Caco-2 (cell line): ENCODE measurements at regions not wholly inside any gene's neighbourhood (a gene's known extent, or its start where the extent isn't known, plus 50 kb on each side); places are given as distances from the start of the nearest gene placed in this dataset.

Experiments
- BruUV-seq: library from RNA; stranded (reverse); fragments of 400-500 nt; replicated peaks from 2 replicates; lab custom pipeline; 2021; lab: Mats Ljungman, UMichigan
- CTCF ChIA-PET: fragments of 300-600 bp; sonication (Branson Sonifier 250); formaldehyde crosslinking; loops from one replicate; lab custom pipeline; 2022; ENCODE audit warnings: antibody characterized with exemption; lab: Charles Lee
- POLR2A ChIA-PET: fragments of 300-600 bp; sonication (Branson Sonifier 250); formaldehyde crosslinking; loops from one replicate; lab custom pipeline; 2022; ENCODE audit warnings: antibody characterized with exemption; lab: Charles Lee
- DNase-seq, 2 experiments: peaks; one replicate each; pipeline versions ENCODE4 v3.0.0 to v3.0.0-alpha.2; 2020 to 2022
- H3K27me3 ChIP-seq: replicated peaks from 2 replicates; pipeline ENCODE4 v1.6.0; 2011; ENCODE audit warnings: low read length; ENCODE audit not compliant: control insufficient read depth, insufficient read depth
- H3K36me3 ChIP-seq: 2 replicates; pipeline ENCODE4 v1.5.1; 2011; ENCODE audit warnings: low read length; ENCODE audit not compliant: control insufficient read depth, insufficient read depth
- H3K4me1 ChIP-seq: fragments of 250-450 bp; sonication (Bioruptor Pico); 2 replicates; pipeline ENCODE4 v1.5.1; 2020; ENCODE audit warnings: mild to moderate bottlenecking
- H3K4me3 ChIP-seq: 2 replicates; pipeline ENCODE4 v1.5.1; 2011; ENCODE audit warnings: low read depth, mild to moderate bottlenecking, control low read depth, low read length
- H3K9me3 ChIP-seq: fragments of 250-450 bp; sonication (Bioruptor Pico); 2 replicates; pipeline ENCODE4 v1.5.1; 2020; ENCODE audit warnings: mild to moderate bottlenecking, moderate library complexity
- H3K27ac Mint-ChIP-seq: one replicate; pipeline ENCODE4 v1.8.0; 2022; ENCODE audit warnings: mixed read lengths; ENCODE audit not compliant: unreplicated experiment
- H3K27me3 Mint-ChIP-seq: one replicate; pipeline ENCODE4 v1.8.0; 2022; ENCODE audit warnings: mixed read lengths; ENCODE audit not compliant: insufficient read depth, unreplicated experiment
- H3K36me3 Mint-ChIP-seq: one replicate; pipeline ENCODE4 v1.8.0; 2022; ENCODE audit warnings: mild to moderate bottlenecking, mixed read lengths; ENCODE audit not compliant: insufficient read depth, unreplicated experiment
- H3K4me1 Mint-ChIP-seq: one replicate; pipeline ENCODE4 v1.8.0; 2022; ENCODE audit warnings: low read depth, mixed read lengths; ENCODE audit not compliant: unreplicated experiment
- H3K4me3 Mint-ChIP-seq: one replicate; pipeline ENCODE4 v1.8.0; 2022; ENCODE audit warnings: mild to moderate bottlenecking, moderate library complexity, mixed read lengths; ENCODE audit not compliant: unreplicated experiment
- H3K9me3 Mint-ChIP-seq: one replicate; pipeline ENCODE4 v1.8.0; 2022; ENCODE audit warnings: mixed read lengths; ENCODE audit not compliant: unreplicated experiment
- CTCF ChIP-seq, 2 experiments: fragments of 200-600 bp in 1 of 2; IDR thresholded peaks; 1 replicate in 1 of 2; 2 replicates in 1 of 2; pipeline versions ENCODE4 v1.5.1 to v1.8.0; 2011 to 2022; ENCODE audit warnings: antibody characterized with exemption in 1 of 2, control low read depth in 1 of 2, inconsistent platforms in 1 of 2, low read depth in 1 of 2, low read length in 1 of 2, mild to moderate bottlenecking in 1 of 2, moderate library complexity in 1 of 2; ENCODE audit not compliant: insufficient read depth in 1 of 2, severe bottlenecking in 1 of 2, unreplicated experiment in 1 of 2
- intact Hi-C: fragments of 100-400 bp; cut with micrococcal nuclease; formaldehyde crosslinking; loops from one replicate; pipeline ENCODE4 v1.10.0; 2022; ENCODE audit not compliant: unreplicated experiment

- intact Hi-C loops, result no loop called here
- Mint-ChIP-seq H3K4me3 (no peak overlapping the region), H3K27me3 (no peaks in the 10 kb centered on the region), H3K4me1 (no peaks in the 10 kb centered on the region), H3K36me3 (no peaks in the 10 kb centered on the region), H3K9me3 (no peaks in the 10 kb centered on the region), H3K27ac (no peak overlapping the region)
- TF ChIP-seq CTCF (IDR thresholded peaks at IDR 0.05; ENCODE audit: insufficient read depth in 1 of 2, low read depth in 1 of 2, low read length in 1 of 2, severe bottlenecking in 1 of 2, unreplicated experiment in 1 of 2), result no peak
- H3K4me1 ChIP-seq, result no peaks in the 10 kb centered on the region; the same call in 1 of the 2 replicates
- H3K36me3 ChIP-seq, result no peaks in the 10 kb centered on the region
- no peaks in the 10 kb centered on the region for H3K9me3 ChIP-seq
- no TSS peak for BruUV-seq
- H3K27me3 ChIP-seq, result no peaks in the 10 kb centered on the region
- ChIA-PET CTCF (no interaction called here), POLR2A (no interaction called here)
- DNase-seq, result no peak
- H3K4me3 ChIP-seq, result no peak overlapping the region
Measured at GRCh38 chr3:72633534-72633933, 214.7 kb downstream of the SHQ1 start.

GRCh38 chr3:72633121-72633520, 215.1 kb downstream of the SHQ1 start:
- Mint-ChIP-seq H3K4me1 (no peaks in the 10 kb centered on the region), H3K4me3 (no peak overlapping the region), H3K9me3 (no peaks in the 10 kb centered on the region), H3K27ac (no peak overlapping the region), H3K27me3 (no peaks in the 10 kb centered on the region), H3K36me3 (no peaks in the 10 kb centered on the region)
- no peak for TF ChIP-seq CTCF (IDR thresholded peaks at IDR 0.05; ENCODE audit: insufficient read depth in 1 of 2, low read depth in 1 of 2, low read length in 1 of 2, severe bottlenecking in 1 of 2, unreplicated experiment in 1 of 2)
- Histone ChIP-seq H3K27me3 (no peaks in the 10 kb centered on the region), H3K4me3 (no peak overlapping the region), H3K4me1 (peaks cover under 1% of the 10 kb centered on the region; the same call in 1 of the 2 replicates), H3K36me3 (no peaks in the 10 kb centered on the region), H3K9me3 (no peaks in the 10 kb centered on the region)
- POLR2A ChIA-PET, result no interaction called here
- CTCF ChIA-PET, result no interaction called here
- intact Hi-C loops, result no loop called here
- BruUV-seq, result no TSS peak
- no peak for DNase-seq

GRCh38 chr3:72632129-72632528, 216.1 kb downstream of the SHQ1 start:
- H3K4me1 Mint-ChIP-seq, result peaks cover 4% of the 10 kb centered on the region

More at GRCh38 chr3:72632129-72632528, 216.1 kb downstream of the SHQ1 start:
- intact Hi-C loops, result no loop called here
- no peak for TF ChIP-seq CTCF (IDR thresholded peaks at IDR 0.05; ENCODE audit: insufficient read depth in 1 of 2, low read depth in 1 of 2, low read length in 1 of 2, severe bottlenecking in 1 of 2, unreplicated experiment in 1 of 2)
- no peak for DNase-seq
- H3K36me3 ChIP-seq, result no peaks in the 10 kb centered on the region
- no peaks in the 10 kb centered on the region for H3K9me3 ChIP-seq
- Mint-ChIP-seq H3K27me3 (no peaks in the 10 kb centered on the region), H3K9me3 (no peaks in the 10 kb centered on the region), H3K27ac (no peak overlapping the region), H3K4me3 (no peak overlapping the region), H3K36me3 (no peaks in the 10 kb centered on the region)
- peaks cover 6% of the 10 kb centered on the region for H3K4me1 ChIP-seq
- no TSS peak for BruUV-seq
- POLR2A ChIA-PET, result no interaction called here
- H3K4me3 ChIP-seq, result no peak overlapping the region
- no peaks in the 10 kb centered on the region for H3K27me3 ChIP-seq
- CTCF ChIA-PET, result no interaction called here
